ENCODE measurements at regions not wholly inside any gene's neighbourhood (a gene's known extent, or its start where the extent isn't known, plus 50 kb on each side); places are given as distances from the start of the nearest gene placed in this dataset.

GRCh38 chr15:70469182-70469581, 294.2 kb downstream of the UACA start:
- TF ChIP-seq TAF1 (IDR thresholded peaks at IDR 0.05; ENCODE audit: borderline replicate concordance, insufficient read depth, low read length) (no peak), POLR2AphosphoS5 (IDR thresholded peaks at IDR 0.05; ENCODE audit: low read depth, low read length) (no peak), SIN3A (IDR thresholded peaks at IDR 0.05; ENCODE audit: borderline replicate concordance, insufficient read depth, low read length) (no peak)
